ENCODE measurements at regions not wholly inside any gene's neighbourhood (a gene's known extent, or its start where the extent isn't known, plus 50 kb on each side); places are given as distances from the start of the nearest gene placed in this dataset.

DNA sequence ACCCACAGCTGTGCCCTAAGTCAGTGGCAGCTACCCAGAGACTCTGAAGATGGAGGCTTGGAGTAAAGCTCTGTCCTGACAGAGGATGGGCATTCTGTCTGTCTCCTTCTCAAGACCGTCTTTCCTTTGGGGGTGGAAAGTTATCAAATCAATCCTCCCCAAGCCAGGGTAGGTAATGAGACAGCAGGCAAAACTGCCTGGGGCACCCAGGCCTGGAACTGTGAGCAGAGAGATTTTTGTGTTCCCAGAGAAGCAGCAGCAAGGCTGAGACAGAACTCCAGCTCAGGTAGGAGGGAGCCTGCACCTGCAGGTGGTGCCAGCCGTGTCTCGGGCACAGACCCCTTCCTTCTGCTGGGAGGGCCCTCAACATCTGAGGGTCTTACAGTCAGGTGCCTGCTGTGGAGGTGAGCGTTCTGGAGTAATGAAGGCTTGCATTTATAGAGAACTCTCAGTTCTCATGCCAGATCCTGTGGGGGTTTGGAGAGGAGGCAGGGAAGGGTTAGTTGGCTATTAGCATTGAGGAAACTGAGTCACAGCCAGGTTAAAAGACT is 95.6 kb downstream of the RIPK4 start:
- H3K27ac Mint-ChIP-seq, result no peak overlapping the region
- 91% methylated on average over 3 of the region's 4 CpGs for WGBS (ENCODE audit: insufficient coverage)

DNA sequence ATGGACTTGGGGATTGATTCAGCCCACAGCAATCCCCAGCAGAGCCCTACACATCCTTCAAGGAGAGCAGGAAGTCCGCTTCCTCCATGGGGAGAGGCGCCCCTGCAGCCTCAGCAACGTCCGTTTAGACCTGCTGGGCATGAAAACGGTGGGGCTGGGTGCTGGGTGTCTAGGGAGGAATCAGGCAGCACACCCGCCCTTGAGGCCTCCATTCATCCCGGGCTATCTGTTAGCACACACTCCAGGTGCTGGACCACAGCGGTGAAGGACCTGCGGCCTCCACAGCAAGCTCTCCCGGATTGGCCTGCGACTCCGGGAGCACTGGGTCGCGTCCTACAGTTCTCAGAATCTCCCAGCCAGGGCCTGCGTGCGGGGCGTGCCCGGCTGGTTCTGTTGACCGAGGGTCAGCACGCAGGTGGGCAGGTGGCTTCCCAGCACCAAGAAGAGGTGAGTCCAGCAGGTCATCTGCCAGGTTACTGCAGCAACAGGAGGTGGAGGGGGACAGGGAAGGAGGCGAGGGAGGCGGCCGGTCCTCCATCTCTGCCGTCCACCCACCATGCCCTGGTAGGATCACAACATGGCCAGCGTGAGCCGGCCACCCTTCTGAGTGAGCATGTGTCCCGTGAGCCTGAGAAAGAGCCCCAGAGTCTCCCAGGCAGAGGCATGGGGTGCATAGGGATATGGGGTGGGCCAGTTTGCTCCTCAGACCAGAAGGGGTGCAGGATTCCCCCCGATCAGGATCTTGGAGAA is 96.6 kb downstream of the RIPK4 start:
- TF ChIP-seq, protein P1, sequence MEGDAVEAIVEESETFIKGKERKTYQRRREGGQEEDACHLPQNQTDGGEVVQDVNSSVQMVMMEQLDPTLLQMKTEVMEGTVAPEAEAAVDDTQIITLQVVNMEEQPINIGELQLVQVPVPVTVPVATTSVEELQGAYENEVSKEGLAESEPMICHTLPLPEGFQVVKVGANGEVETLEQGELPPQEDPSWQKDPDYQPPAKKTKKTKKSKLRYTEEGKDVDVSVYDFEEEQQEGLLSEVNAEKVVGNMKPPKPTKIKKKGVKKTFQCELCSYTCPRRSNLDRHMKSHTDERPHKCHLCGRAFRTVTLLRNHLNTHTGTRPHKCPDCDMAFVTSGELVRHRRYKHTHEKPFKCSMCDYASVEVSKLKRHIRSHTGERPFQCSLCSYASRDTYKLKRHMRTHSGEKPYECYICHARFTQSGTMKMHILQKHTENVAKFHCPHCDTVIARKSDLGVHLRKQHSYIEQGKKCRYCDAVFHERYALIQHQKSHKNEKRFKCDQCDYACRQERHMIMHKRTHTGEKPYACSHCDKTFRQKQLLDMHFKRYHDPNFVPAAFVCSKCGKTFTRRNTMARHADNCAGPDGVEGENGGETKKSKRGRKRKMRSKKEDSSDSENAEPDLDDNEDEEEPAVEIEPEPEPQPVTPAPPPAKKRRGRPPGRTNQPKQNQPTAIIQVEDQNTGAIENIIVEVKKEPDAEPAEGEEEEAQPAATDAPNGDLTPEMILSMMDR (IDR thresholded peaks at IDR 0.05), result no peak
- TF ChIP-seq EZH2 (IDR thresholded peaks at IDR 0.05; ENCODE audit: borderline replicate concordance, insufficient read depth, low read depth, low read length, poor library complexity, severe bottlenecking), result no peak
- H3K27ac ChIP-seq (ENCODE audit: low read length in 2 of 2), result no peak overlapping the region
- DNase-seq (no peak), ATAC-seq (ENCODE audit: low read depth) (no peak)
- H3K4me2 ChIP-seq (replicated peaks; ENCODE audit: low read depth, low read length, poor library complexity, severe bottlenecking), result no peak overlapping the region
- no peaks in the 10 kb centered on the region for H4K20me1 ChIP-seq (ENCODE audit: control insufficient read depth, insufficient read depth, low read length, poor library complexity, severe bottlenecking)
- H3K36me3 ChIP-seq (replicated peaks in 1 of 2; ENCODE audit: control extremely low read depth in 1 of 2, control insufficient read depth in 1 of 2, extremely low read depth in 1 of 2, insufficient read depth in 2 of 2, low read length in 1 of 2), result no peaks in the 10 kb centered on the region
- 89% methylated on average over 28 of the region's 28 CpGs for WGBS (ENCODE audit: insufficient coverage)
- intact Hi-C loops (cut with micrococcal nuclease), result no loop called here
- H2AFZ ChIP-seq (ENCODE audit: insufficient read depth, low read depth, low read length, poor library complexity, severe bottlenecking), result no peak overlapping the region
- no peak overlapping the region for H3K4me3 ChIP-seq (ENCODE audit: control extremely low read depth in 1 of 5, extremely low read depth in 1 of 5, insufficient read depth in 1 of 5, low read depth in 2 of 5, low read length in 4 of 5)
- Mint-ChIP-seq H3K4me3 (no peak overlapping the region), H3K9me3 (ENCODE audit: insufficient read depth) (no peaks in the 10 kb centered on the region), H3K4me1 (no peaks in the 10 kb centered on the region), H3K27ac (no peak overlapping the region), H3K27me3 (peaks cover 11% of the 10 kb centered on the region)
- H3K4me1 ChIP-seq (ENCODE audit: control insufficient read depth in 2 of 2, insufficient read depth in 2 of 2, low read length in 2 of 2), result no peaks in the 10 kb centered on the region
- no peaks in the 10 kb centered on the region for H3K9me3 ChIP-seq (ENCODE audit: control extremely low read depth in 1 of 3, control insufficient read depth in 2 of 3, insufficient read depth in 1 of 3, low read length in 2 of 3)
- no peaks in the 10 kb centered on the region for H3K79me2 ChIP-seq (ENCODE audit: control insufficient read depth, insufficient read depth, low read length)
- ChIA-PET POLR2A (no interaction called here), CTCF (no interaction called here)
- H3K27me3 ChIP-seq (replicated peaks in 1 of 4; ENCODE audit: control extremely low read depth in 1 of 4, control insufficient read depth in 3 of 4, insufficient read depth in 4 of 4, low read length in 3 of 4), result peaks cover 0 to 2% (median 0%) of the 10 kb centered on the region in 4 experiments
- no peak overlapping the region for H3K9ac ChIP-seq (ENCODE audit: low read length)

More for the DNA sequence above, 95.6 kb downstream of the RIPK4 start:
- Histone ChIP-seq H3K4me3 (ENCODE audit: control extremely low read depth in 1 of 5, extremely low read depth in 1 of 5, insufficient read depth in 1 of 5, low read depth in 2 of 5, low read length in 4 of 5) (no peak overlapping the region), H3K27ac (ENCODE audit: low read length in 2 of 2) (no peak overlapping the region), H3K4me2 (replicated peaks; ENCODE audit: low read depth, low read length, poor library complexity, severe bottlenecking) (no peak overlapping the region), H2AFZ (ENCODE audit: insufficient read depth, low read depth, low read length, poor library complexity, severe bottlenecking) (no peak overlapping the region), H3K9ac (ENCODE audit: low read length) (no peak overlapping the region), H3K79me2 (ENCODE audit: control insufficient read depth, insufficient read depth, low read length) (no peaks in the 10 kb centered on the region), H3K27me3 (replicated peaks in 1 of 4; ENCODE audit: control extremely low read depth in 1 of 4, control insufficient read depth in 3 of 4, insufficient read depth in 4 of 4, low read length in 3 of 4) (no peaks in the 10 kb centered on the region), H3K4me1 (ENCODE audit: control insufficient read depth in 2 of 2, insufficient read depth in 2 of 2, low read length in 2 of 2) (no peaks in the 10 kb centered on the region), H3K9me3 (ENCODE audit: control extremely low read depth in 1 of 3, control insufficient read depth in 2 of 3, insufficient read depth in 1 of 3, low read length in 2 of 3) (no peaks in the 10 kb centered on the region), H3K36me3 (replicated peaks in 1 of 2; ENCODE audit: control extremely low read depth in 1 of 2, control insufficient read depth in 1 of 2, extremely low read depth in 1 of 2, insufficient read depth in 2 of 2, low read length in 1 of 2) (no peaks in the 10 kb centered on the region), H4K20me1 (ENCODE audit: control insufficient read depth, insufficient read depth, low read length, poor library complexity, severe bottlenecking) (no peaks in the 10 kb centered on the region)
- intact Hi-C loops (cut with micrococcal nuclease), result no loop called here
- POLR2A ChIA-PET, result no interaction called here
- CTCF ChIA-PET, result no interaction called here
- no peak for ATAC-seq (ENCODE audit: low read depth)
- Mint-ChIP-seq H3K9me3 (ENCODE audit: insufficient read depth) (no peaks in the 10 kb centered on the region), H3K27me3 (peaks cover 12% of the 10 kb centered on the region), H3K4me1 (no peaks in the 10 kb centered on the region), H3K4me3 (no peak overlapping the region)
- TF ChIP-seq, protein P1 (IDR thresholded peaks at IDR 0.05), result no peak
- TF ChIP-seq EZH2 (IDR thresholded peaks at IDR 0.05; ENCODE audit: borderline replicate concordance, insufficient read depth, low read depth, low read length, poor library complexity, severe bottlenecking), result no peak
- no peak for DNase-seq
